HG03103 (cell line): ENCODE measurements at regions not wholly inside any gene's neighbourhood (a gene's known extent, or its start where the extent isn't known, plus 50 kb on each side); places are given as distances from the start of the nearest gene placed in this dataset.
"Not testable (repeated sequence)": the region's sequence is repeated elsewhere in the genome, so short reads cannot be mapped to it uniquely, and the experiment has no call there.

Experiments used
- ATAC-seq: cut with Tn5 transposase; IDR thresholded peaks from one replicate; pipeline ENCODE4 v1.9.1; 2021; ENCODE audit warnings: low read depth; ENCODE audit not compliant: unreplicated experiment

DNA sequence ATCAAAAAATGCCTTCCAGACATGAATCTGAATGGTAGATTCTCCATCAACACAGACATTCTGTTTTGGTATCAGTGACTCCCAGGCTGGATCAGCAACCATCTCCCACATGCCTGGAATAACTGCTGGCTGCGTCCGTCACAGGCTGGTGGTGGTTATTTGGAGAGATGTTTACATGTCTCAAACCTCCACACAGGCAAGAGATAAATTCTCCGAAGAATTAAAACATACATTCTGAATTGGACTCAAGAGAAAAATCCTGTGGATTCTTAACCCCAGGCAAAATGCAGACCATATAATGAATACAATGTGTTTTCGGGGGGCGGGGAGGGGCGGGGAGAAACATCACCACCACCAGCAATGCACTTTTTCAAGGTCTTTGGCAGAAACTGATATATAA lies 108.2 kb downstream of the THBS2 start:
- ATAC-seq: no peak

- no peak for ATAC-seq
Observed at GRCh38 chr6:169144356-169144755, 109.3 kb downstream of the THBS2 start.

DNA sequence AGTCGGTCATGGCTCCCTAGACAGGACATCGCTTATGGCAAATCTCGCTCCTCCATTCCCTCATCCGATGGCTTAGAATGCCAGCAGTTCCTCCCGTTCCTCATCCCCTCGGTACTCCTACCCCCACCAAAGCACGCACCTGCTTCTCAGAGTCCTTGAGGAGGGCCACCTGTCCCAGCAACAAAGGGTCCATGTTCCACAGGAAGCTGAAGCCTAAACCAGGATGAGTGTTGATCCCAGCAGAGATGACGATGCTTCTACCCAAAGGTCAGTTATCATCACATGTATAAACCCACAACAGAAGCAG lies 111.2 kb downstream of the THBS2 start:
- ATAC-seq: no peak

- no peak for ATAC-seq
Observed at GRCh38 chr6:169141671-169142537, 111.7 kb downstream of the THBS2 start.

DNA sequence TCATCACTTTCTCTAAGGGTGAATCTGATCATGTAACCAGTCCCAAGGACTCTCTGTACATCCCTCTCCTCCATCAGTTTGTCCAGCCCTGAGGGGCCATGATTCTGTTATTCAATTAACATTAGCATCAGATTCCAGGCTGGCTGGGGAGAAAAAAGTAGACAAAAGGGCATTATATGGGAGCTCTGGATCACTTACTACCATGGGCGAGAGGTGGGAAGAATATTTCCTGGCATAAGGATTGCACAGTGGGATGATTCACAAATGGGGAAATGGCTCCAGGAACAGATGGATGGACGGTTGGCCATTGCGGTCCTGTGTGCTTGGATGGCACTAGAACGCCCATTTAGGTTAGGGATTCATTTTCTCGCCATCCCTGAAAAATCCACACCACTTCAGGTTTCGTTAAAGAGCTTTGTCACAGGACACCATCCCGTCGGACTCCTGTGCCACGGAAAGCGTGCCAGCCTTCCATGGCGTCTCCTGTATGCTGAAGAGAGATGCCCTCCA lies 112.6 kb downstream of the THBS2 start:
- no peak for ATAC-seq

- no peak for ATAC-seq
Observed at GRCh38 chr6:169139179-169139971, 114.3 kb downstream of the THBS2 start.

DNA sequence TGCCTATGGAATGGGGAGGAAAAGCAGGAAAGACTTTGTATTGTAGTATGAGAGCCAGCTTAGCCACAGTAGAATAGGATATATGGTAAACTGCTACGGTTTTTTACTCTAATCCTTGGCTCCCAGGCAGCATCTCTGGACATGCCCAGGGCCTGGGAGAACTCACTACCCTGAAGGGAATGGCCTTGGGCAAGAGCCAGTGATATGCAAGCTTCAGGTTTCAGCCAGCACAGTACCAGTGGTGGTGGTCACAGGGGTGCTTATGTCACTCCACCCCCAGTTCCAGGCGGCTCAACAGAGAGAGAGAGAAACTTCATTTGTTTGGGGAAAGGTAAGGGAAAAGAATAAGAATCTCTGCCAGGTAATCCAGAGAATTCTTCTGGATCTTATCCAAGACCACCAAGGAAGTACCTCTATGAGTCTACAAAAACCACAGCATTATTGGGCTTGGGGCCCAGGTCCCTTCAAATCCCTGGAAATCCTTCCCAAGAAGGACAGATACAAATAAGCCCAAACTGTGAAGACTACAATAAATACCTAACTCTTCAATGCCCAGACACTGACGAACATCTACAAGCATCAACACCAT lies 121.2 kb downstream of the THBS2 start:
- ATAC-seq: no peak

GRCh38 chr6:169131390-169131789 lies 122.3 kb downstream of the THBS2 start:
- no peak for ATAC-seq

DNA sequence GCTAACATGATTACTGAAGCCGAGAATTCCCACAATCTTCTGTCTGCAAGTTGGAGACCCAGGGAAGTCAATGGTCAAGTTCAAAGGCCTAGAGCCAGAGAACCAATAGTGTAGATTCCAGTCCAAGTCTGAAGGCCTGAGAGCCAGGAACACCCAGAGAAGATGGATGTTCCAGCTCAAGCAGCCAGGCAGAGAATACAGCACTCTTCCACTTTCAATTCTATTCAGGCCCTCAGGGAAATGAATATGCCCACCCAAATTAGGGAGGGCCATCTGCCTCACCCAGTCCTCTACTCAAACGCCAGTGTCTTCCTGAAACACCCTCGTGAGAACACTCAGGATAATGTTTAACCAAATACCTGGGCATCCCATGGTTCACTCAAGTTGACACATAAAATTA lies 123.5 kb downstream of the THBS2 start:
- ATAC-seq: no peak

DNA sequence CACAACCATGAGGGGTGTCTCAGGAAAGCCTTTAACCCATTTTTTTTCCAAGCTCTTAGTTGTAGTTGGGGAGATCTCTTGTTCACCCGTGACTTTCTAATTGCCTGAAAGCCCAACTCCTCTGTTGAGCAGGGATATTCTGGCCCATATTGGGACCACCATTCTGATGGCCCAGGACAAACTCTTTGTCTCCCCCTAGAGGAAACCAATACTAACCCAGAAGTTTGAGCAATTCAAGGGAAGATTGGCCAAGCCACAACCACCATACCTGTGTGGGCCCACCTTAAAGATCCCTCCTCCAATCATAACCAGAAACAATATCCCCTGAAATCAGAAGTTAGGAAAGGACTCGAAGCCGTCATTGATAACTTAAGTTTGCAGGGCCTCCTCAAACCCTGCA lies 132.6 kb downstream of the THBS2 start:
- ATAC-seq: no peak

GRCh38 chr6:169119669-169120068 lies 134.0 kb downstream of the THBS2 start:
- no peak for ATAC-seq

DNA sequence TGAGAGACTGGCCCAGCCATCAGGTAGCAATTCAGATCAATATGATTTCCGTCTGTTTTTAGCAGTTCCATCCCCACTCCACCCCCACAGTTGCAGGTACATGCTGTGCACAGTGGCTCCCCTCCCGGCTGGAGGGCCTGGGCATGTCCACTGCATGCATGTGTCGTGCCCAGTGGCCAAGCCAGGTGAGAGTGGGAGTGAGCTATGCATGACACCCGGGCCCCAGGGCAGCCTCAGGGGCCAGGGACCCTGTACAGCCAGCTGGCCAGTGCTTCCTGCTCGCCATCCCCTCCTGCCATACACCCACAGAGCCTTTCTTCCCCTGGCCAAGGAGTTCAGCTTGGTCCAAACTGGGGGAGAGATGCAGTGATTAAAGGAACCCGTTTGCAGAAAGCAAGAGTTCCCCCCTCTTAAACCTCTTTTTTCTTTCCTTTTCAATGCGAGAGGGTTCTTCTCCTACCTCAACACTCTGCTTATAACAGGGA lies 135.3 kb downstream of the THBS2 start:
- ATAC-seq: no peak

GRCh38 chr6:169117663-169118062 lies 136.0 kb downstream of the THBS2 start:
- no peak for ATAC-seq

GRCh38 chr6:169115632-169116031 lies 138.0 kb downstream of the THBS2 start:
- ATAC-seq: no peak

DNA sequence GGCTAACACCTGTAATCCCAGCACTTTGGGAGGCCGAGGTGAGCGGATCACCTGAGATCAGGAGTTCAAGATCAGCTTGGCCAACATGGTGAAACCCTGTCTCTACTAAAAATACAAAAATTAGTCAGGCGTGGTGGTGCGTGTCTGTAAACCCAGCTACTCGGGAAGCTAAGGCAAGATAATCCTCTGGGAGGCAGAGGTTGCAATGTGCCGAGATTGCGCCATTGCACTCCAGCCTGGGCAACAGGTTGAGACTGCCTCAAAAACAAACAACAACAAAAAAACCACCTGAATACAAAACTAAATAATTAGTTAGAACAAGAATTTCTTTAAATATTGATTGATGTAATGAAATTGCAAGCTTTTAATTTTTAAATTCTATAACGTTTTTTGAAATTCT lies 139.0 kb downstream of the THBS2 start:
- not testable (repeated sequence) for ATAC-seq

DNA sequence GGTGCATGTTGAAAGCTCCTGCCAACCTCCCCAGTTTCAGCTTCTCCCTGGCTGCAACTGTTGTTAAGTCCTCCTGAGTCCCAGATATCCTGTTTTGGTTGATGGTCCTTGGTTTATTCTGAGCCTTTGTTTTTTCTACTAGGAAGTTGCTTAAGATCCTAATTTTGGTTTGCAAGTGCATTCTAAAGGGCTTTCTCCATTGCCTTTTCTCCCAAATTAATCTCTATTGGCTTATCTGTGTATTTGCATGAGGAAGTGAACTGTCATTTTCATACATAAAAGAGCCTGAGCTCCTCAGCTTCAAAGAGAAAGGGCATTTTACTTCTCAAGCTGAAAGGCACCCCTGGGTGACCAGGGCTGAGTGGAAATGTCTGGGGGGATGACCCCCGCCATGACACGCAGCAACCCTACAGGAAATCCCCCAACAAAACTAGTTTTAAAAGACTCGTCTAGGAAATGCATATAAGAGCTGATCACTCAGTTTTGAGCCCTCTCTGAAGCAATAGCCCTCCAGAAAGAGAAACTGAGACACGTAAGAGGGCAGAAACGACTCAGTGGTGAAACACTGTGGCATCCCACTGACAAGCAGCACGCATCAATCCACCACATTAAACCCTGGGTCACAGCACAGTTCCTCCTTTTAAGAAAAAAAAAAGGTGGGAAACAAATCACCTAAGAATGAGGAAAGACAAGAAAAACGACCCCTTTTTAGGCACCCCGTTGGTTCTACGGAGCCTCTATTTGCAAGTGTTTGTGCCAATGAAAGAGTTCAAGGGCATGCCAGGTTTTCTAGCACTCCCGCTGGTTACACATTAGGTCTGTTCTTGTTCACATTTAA lies 140.9 kb downstream of the THBS2 start:
- ATAC-seq: peak; percentile 66

- no peak for ATAC-seq
Observed at GRCh38 chr6:169111203-169111602, 142.4 kb downstream of the THBS2 start.

DNA sequence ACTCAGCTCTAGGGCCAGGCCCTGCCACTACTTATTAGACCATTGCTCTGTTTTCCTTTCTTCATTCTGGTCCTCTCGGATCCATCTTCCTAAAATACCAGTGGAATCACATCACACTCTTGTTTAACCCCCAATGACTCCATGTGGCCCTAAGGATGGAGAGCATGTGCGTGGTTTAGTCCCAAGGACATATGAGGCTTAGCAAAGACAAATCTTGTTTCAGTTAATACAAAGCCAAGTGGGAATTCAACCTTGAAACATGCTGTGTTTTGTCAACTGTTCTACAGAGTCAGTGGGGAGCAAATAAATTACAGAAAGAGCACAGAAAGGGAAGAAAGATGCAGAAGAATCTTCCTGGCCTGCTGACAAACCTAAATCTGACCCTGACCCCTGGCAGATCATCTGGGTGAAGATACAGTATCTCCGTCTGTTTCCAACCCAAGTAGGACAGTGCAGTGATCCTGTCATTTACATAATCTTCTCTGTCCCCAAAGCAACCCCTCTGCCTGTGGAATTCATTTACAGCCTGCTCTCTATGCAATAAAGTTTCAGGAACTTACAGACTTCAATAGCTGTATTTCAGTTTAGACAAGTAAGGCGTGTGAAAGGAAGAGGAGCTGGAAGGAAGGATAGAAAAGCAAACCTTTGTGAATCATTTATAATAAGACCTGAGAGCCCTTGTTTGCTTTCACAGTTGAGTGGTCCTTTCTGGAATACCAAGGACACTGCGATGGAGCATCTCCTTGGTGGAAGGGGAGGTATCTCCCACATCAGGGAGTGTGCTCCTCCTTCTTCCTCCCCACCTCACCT lies 144.0 kb downstream of the THBS2 start:
- no peak for ATAC-seq

- ATAC-seq: no peak
Observed at GRCh38 chr6:169108753-169109152, 144.9 kb downstream of the THBS2 start.

DNA sequence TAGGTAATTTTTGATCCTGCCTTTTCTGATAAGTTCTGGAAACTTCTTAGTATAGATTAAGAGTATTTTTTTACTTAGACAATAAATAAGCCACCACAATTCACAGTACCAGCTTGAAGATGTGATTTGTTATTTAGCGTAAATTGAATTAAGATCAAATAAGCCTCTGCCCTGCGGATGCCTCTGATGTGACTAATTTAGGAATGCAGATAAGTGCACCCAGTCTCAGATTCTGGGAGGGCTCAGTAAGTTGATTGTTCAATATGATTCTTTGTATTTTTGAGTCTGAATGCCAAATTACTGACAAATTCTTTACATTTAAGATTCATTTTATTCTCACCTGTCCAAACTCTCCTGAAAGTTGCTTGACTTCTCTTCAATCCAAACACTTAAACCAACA lies 147.5 kb downstream of the THBS2 start:
- ATAC-seq: no peak
